ENCODE measurements at regions not wholly inside any gene's neighbourhood (a gene's known extent, or its start where the extent isn't known, plus 50 kb on each side); places are given as distances from the start of the nearest gene placed in this dataset.

- no peak for DNase-seq
- intact Hi-C loops (cut with DNase I): no loop called here
- Histone ChIP-seq H3K27me3 (no peaks in the 10 kb centered on the region), H3K27ac (no peak overlapping the region), H3K9me3 (no peaks in the 10 kb centered on the region), H3K4me3 (no peak overlapping the region), H3K4me1 (no peaks in the 10 kb centered on the region), H3K36me3 (no peaks in the 10 kb centered on the region)
- ATAC-seq: no peak
- TF ChIP-seq POLR2A (IDR thresholded peaks at IDR 0.05) (no peak), CTCF (IDR thresholded peaks at IDR 0.05) (no peak)
- 13% methylated on average over 5 of the region's 5 CpGs for WGBS (ENCODE audit: insufficient coverage, low coverage, low lambda C conversion rate, missing lambda C conversion rate)
These were observed 993.9 kb upstream of the ACO1 start for GRCh38 chr9:31390403-31391025.

- no peak overlapping the region for H3K27ac ChIP-seq
- no peaks in the 10 kb centered on the region for H3K36me3 ChIP-seq
- H3K9me3 ChIP-seq: no peaks in the 10 kb centered on the region
- TF ChIP-seq CTCF (IDR thresholded peaks at IDR 0.05): no peak
- TF ChIP-seq POLR2A (IDR thresholded peaks at IDR 0.05): no peak
- no peaks in the 10 kb centered on the region for H3K27me3 ChIP-seq
- no peaks in the 10 kb centered on the region for H3K4me1 ChIP-seq
- no peak for DNase-seq
- no peak for ATAC-seq
- no peak overlapping the region for H3K4me3 ChIP-seq
- intact Hi-C loops (cut with DNase I): no loop called here
These were observed 991.2 kb upstream of the ACO1 start for GRCh38 chr9:31393240-31393639.

- no peak overlapping the region for H3K4me3 ChIP-seq
- no peak for ATAC-seq
- no peak for TF ChIP-seq POLR2A (IDR thresholded peaks at IDR 0.05)
- no peak for TF ChIP-seq CTCF (IDR thresholded peaks at IDR 0.05)
These were observed 990.4 kb upstream of the ACO1 start for GRCh38 chr9:31394015-31394473.

GRCh38 chr9:31412081-31412480 lies 972.4 kb upstream of the ACO1 start:
- Histone ChIP-seq H3K4me3 (no peak overlapping the region), H3K36me3 (no peaks in the 10 kb centered on the region), H3K27ac (no peak overlapping the region), H3K9me3 (no peaks in the 10 kb centered on the region), H3K27me3 (no peaks in the 10 kb centered on the region), H3K4me1 (no peaks in the 10 kb centered on the region)
- intact Hi-C loops (cut with DNase I): no loop called here
- DNase-seq: no peak
- no peak for ATAC-seq
- TF ChIP-seq CTCF (IDR thresholded peaks at IDR 0.05) (no peak), POLR2A (IDR thresholded peaks at IDR 0.05) (no peak)

More at GRCh38 chr9:31394015-31394473, 990.4 kb upstream of the ACO1 start:
- Histone ChIP-seq H3K36me3 (no peaks in the 10 kb centered on the region), H3K27ac (no peak overlapping the region), H3K4me1 (no peaks in the 10 kb centered on the region), H3K9me3 (no peaks in the 10 kb centered on the region), H3K27me3 (no peaks in the 10 kb centered on the region)
- intact Hi-C loops (cut with DNase I): no loop called here
- WGBS (ENCODE audit: insufficient coverage, low coverage, low lambda C conversion rate, missing lambda C conversion rate): 29% methylated on average over 2 of the region's 2 CpGs
- DNase-seq: no peak

- Histone ChIP-seq H3K36me3 (no peaks in the 10 kb centered on the region), H3K9me3 (no peaks in the 10 kb centered on the region), H3K4me1 (no peaks in the 10 kb centered on the region), H3K27ac (no peak overlapping the region), H3K4me3 (no peak overlapping the region), H3K27me3 (no peaks in the 10 kb centered on the region)
- ATAC-seq (no peak), DNase-seq (no peak)
- no peak for TF ChIP-seq CTCF (IDR thresholded peaks at IDR 0.05)
- no peak for TF ChIP-seq POLR2A (IDR thresholded peaks at IDR 0.05)
- intact Hi-C loops (cut with DNase I): no loop called here
These were observed 969.3 kb upstream of the ACO1 start for GRCh38 chr9:31415164-31415563.

Data from right lobe of liver (tissue), 6 donors.